ENCODE measurements at regions not wholly inside any gene's neighbourhood (a gene's known extent, or its start where the extent isn't known, plus 50 kb on each side); places are given as distances from the start of the nearest gene placed in this dataset.

DNA sequence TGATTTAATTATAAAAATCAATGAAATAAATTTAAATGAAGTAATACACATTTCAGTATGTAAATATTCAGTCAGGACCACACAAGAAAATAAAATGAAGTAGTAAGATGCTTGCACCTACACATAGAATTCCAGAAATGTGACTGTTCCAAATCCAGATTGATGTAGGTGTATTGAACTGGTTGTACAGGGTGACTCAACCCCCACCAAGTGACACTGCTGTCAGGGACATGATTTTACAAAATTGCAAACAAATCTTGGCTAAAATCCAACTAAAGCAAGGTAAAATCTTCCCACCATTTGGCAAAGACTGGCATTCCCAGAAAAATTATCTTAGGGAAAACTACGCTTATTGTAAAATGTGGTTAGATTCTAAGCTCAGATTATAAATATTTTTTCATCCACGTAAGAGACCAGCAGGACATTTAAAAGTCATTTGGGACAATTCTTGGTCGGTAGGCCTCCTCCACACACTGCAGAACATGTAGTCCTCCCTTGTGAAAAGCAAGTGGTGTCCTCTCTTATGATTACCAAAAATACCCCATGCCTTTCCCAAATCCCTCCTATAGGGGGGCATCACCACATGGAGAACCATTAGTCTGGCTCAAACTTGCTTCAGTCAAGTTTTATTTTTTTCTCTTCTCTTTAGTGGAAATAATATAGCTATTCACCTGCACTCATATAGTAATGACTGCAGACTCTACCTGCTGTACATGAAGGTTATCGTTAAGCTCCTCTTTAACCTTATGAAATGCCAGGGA lies 287.1 kb upstream of the SMIM30 start:
- no peak for DNase-seq (ENCODE audit: low read depth)
- TF ChIP-seq, protein P1, sequence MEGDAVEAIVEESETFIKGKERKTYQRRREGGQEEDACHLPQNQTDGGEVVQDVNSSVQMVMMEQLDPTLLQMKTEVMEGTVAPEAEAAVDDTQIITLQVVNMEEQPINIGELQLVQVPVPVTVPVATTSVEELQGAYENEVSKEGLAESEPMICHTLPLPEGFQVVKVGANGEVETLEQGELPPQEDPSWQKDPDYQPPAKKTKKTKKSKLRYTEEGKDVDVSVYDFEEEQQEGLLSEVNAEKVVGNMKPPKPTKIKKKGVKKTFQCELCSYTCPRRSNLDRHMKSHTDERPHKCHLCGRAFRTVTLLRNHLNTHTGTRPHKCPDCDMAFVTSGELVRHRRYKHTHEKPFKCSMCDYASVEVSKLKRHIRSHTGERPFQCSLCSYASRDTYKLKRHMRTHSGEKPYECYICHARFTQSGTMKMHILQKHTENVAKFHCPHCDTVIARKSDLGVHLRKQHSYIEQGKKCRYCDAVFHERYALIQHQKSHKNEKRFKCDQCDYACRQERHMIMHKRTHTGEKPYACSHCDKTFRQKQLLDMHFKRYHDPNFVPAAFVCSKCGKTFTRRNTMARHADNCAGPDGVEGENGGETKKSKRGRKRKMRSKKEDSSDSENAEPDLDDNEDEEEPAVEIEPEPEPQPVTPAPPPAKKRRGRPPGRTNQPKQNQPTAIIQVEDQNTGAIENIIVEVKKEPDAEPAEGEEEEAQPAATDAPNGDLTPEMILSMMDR (IDR thresholded peaks at IDR 0.05; ENCODE audit: insufficient read depth, low read depth, low read length, missing control alignments): no peak
- no peak overlapping the region for H3K4me3 ChIP-seq (ENCODE audit: low read depth, low read length)

DNA sequence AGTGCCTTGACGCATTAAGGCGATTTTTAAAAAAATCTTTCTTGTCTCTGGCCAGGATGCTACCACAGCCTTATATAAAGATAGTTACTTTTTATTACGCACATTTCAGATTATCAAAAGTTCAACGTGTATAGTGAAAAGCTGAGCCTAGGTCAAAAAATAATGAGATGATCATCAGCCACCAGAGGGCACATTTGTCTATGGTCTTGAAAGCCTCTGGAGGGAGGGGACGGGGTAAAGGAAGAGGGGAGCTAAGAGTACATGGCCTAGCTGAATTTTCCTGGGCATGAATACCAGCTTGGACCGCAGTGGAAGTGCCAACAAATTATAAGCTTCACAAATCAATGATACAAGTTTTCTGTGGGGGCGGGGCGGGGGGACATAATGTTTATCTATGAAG lies 285.9 kb upstream of the SMIM30 start:
- H3K4me3 ChIP-seq (ENCODE audit: low read depth, low read length): no peak overlapping the region
- DNase-seq (ENCODE audit: low read depth): peak; percentile 30
- TF ChIP-seq, protein P1 (IDR thresholded peaks at IDR 0.05; ENCODE audit: insufficient read depth, low read depth, low read length, missing control alignments): peak; percentile 36

DNA sequence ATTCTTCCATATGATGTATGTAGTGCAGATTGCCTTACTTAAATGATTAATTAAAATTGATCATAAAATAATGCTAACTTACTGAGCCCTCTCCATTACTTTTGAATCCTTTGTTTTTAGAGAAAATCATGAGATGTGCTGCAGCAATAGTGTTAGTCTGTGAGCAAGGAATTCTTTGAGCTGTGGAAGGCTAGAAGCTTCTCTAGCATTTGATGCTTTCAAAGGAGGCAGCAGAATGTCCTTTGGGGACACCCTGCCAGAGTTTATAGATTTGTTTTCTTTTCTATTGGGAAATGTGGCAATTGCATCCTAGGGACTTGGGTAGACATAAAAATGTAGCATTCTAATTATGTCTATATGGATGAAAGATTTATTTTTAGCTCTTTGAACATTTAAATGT lies 284.1 kb upstream of the SMIM30 start:
- TF ChIP-seq, protein P1 (IDR thresholded peaks at IDR 0.05; ENCODE audit: insufficient read depth, low read depth, low read length, missing control alignments): no peak
- DNase-seq (ENCODE audit: low read depth): no peak
- no peak overlapping the region for H3K4me3 ChIP-seq (ENCODE audit: low read depth, low read length)

DNA sequence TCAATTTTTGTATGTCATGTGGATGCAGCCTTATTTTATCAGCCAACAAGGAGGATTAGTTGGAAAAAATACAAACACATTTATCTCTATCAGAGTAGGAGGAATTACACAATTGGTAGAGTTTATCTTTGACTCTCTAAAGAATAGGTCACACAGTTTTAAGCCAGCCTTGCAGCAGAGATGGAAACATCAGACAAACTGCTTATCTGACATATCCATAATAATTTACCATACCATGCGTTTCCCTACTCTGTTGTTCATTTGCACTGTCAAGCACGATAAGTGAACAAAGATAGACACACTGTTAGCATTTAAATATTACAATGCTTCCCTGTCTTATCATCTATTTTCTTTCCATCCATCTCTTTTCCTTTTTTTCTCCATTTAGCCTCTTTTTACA lies 283.7 kb upstream of the SMIM30 start:
- TF ChIP-seq, protein P1 (IDR thresholded peaks at IDR 0.05; ENCODE audit: insufficient read depth, low read depth, low read length, missing control alignments): no peak

DNA sequence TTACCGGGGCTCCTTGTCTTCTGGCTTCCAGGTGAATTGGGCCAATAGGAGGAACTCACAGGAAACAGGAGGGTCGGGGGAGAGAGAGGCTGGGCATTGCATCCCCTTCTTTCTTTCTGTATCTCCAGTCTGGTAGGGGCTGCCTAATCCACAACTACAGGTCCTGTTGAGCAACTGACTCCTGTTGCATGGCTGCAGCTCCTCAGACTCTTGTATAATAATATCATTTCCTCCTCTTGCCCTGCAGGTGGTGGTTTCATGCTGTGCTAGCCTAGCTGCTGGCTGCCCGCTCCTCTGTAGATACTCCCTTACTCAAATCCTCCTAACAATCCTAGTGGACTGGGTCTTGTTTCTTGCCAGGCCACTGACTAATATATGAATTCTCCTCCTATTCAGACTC lies 276.5 kb upstream of the SMIM30 start:
- DNase-seq (ENCODE audit: low read depth): no peak

More for the DNA sequence above, 283.7 kb upstream of the SMIM30 start:
- DNase-seq (ENCODE audit: low read depth): no peak
- no peak overlapping the region for H3K4me3 ChIP-seq (ENCODE audit: low read depth, low read length)

DNA sequence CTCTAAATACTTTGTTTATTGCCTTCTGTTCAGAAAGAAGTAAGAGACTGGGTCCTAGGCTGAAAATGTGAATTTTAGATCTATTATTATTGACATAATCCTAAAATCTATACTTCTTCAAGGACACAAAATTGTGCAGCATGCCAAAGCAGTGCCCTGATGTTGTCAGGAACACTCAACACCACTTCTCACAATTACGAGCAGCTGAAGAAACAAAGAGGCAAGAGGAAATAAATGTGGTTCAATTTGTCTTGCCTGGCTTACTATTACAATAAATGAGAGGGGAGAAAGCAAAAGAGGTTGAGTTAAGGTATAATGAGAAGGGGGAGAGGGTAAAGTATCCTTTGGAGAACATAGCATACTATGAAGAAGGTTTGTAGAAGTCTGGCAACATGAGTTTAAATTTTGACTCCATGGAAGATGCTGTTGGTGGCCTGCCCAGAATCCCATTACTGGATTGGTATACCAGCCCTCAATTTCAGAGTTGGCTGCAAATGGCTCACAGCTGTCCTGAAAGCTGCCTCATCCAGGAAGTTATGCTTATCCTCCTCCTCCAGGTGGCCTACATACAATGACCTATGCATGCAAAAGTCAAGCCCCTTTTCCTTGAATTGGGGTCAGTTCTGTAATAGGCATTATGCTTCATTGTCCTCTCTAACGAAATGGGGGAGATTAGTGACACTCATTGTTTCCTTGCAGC lies 274.6 kb upstream of the SMIM30 start:
- no peak for DNase-seq (ENCODE audit: low read depth)
- H3K4me3 ChIP-seq (ENCODE audit: low read depth, low read length): no peak overlapping the region
- TF ChIP-seq, protein P1 (IDR thresholded peaks at IDR 0.05; ENCODE audit: insufficient read depth, low read depth, low read length, missing control alignments): no peak

More for the DNA sequence above, 276.5 kb upstream of the SMIM30 start:
- H3K4me3 ChIP-seq (ENCODE audit: low read depth, low read length): no peak overlapping the region
- TF ChIP-seq, protein P1 (IDR thresholded peaks at IDR 0.05; ENCODE audit: insufficient read depth, low read depth, low read length, missing control alignments): no peak
